Stimulated activated CD8-positive, alpha-beta memory T cell treated with anti-CD3 and anti-CD28 coated beads, Interleukin-15, amount 100 ng/mL, for 48 hours (primary cell): ENCODE measurements at regions not wholly inside any gene's neighbourhood (a gene's known extent, or its start where the extent isn't known, plus 50 kb on each side); places are given as distances from the start of the nearest gene placed in this dataset.
"Not testable (repeated sequence)": the region's sequence is repeated elsewhere in the genome, so short reads cannot be mapped to it uniquely, and the experiment has no call there.

Experiments
- DNase-seq, 2 donors: peaks; one replicate each; pipeline ENCODE4 v3.0.0-alpha.2; 2020; ENCODE audit warnings: low read depth in 2 of 2

- no peak for DNase-seq
These were observed 206.8 kb downstream of the KLF6 start for GRCh38 chr10:3578159-3578558.

- no peak for DNase-seq
These were observed 210.6 kb downstream of the KLF6 start for GRCh38 chr10:3574451-3574850.

- no peak for DNase-seq
These were observed 211.5 kb downstream of the KLF6 start for GRCh38 chr10:3573498-3573897.

DNA sequence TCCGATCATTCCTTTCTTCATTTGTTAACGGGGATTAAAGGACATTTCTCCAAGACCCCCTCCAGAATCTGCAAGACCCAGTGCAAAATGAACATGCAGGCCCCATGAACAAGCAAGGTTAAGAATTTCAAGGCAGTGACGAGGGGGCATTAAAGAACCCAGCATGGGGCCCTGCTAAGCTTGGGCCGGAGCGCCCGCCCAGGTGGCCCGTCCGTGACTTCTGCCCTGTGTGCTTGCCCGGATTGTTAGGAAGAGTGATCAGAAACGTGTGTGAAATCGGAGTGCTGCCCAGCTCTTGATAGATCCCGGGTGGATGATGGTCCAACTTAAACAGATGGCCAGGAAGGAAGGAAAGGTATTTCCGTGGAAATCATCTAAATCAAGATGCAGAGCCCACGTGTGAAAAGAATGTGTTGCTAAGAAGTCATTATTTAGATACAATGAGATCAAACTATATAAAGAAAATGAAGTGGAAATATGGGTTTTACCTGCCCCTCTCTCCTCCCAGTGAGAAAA lies 213.6 kb downstream of the KLF6 start:
- DNase-seq = no peak

DNA sequence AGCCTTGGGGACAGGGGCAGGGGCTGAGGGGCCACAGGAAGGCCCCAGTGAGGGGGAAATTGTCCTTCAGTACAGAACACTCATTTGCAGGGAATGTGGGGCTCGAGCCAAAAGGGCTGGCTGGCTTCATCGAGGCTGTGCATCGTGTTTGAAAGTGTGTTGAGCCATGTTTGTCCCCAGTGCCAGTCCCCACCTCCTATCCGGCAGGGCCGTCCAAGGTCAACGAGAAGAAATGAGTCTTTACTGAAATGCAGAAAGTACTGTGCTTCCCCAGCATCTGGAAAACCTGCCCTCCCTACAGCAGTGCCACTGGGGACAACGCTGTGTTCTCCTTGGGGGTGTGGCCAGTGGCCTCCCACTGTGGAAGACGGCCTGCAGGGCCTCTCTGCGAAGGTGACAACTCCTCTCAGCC lies 214.1 kb downstream of the KLF6 start:
- no peak for DNase-seq

DNA sequence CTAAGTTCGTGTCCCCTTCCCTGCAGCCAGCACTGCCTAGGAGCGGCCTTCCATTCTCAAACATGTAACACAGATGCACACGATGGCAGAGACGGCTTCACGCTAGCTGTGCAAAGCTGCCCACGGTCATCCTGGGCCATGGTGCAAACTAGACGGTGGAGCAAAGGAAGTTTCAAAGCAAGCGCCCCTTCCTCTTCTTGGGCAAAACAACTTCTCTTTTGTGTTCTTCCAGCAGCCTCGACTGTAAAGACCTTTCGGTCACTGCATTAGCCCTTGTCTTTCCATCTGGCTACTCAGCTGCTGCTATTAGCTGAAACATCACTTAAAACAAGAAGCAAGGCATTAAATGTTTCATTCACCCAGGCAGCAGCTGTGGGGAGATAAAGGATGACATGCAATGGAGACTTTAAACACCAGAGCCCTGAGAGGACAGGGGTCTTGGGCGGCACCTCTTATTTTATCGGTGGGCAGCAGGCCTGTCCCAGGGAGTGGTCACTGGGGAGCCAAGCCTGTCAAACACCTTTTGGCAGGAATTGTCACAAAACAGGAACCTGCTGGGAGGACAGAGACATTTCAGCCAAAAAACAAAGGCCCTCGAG lies 214.8 kb downstream of the KLF6 start:
- no peak for DNase-seq

- no peak for DNase-seq
These were observed 216.0 kb downstream of the KLF6 start for GRCh38 chr10:3568983-3569382.

DNA sequence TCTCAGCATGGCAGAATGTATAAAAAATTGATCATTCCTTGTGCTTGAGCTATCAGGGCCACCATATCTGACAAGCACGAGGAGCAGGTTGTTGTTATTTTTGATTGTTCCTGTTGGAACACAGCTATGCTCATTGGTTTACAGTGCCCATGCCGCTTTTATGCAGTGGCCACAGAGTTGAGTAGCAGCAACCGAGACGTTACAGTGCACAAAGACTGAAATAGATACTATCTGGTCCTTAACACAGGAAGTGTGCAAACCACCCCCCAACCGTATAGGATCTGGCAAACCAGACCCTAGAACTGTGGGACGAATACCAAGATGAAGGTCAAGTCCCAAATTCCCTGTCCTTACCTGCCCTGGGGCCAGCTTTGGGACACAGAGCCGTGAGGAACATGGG lies 216.6 kb downstream of the KLF6 start:
- DNase-seq = no peak

- DNase-seq = no peak
These were observed 217.6 kb downstream of the KLF6 start for GRCh38 chr10:3567291-3567963.

DNA sequence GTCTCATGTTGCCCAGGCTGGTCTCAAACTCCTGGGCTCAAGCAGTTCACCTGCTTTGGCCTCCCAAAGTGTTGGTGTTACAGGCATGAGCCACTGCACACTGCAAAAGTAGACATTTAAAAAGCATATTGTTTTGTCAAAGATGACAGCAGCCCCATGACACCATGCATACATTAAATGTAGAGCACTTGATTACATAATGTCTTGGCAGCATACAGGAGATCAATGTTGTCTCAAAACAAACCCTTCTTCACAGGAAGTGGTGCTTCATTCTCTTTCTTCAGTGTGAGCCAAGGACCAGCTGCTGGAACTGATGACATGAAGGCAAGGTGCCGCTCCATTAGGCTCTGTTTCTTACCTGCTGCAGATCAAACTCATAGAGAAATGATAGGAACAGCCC lies 218.4 kb downstream of the KLF6 start:
- DNase-seq = no peak

DNA sequence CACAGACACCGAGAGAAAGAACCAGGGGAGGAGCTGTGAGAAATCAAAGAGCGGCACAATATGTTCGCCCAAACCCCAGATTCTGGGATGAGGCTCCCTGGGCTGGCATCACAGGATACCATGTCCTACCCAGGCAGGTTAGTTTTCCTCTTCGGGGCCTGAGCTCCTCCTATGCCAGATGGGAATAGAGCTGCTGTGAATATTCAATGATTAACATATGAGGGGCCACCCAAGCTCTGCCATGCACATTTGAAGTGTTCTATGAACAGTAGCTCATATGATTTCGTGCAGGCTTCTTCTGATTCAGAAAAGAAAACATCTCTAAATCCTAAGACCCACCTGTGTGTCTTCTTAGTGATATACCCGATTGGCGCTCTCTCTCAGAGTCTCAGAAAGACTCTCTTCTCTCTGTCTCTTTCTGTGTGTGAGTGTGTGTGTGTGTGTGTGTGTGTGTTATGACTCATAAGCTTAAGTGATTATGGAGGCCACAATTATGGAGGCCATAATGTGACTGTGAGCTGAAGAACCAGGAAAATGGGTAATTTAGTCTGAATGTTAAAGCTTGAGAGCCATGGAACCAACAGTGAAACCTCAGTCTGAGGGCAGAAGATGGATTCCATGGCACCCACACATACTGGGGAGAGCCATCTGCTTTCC lies 220.5 kb downstream of the KLF6 start:
- DNase-seq = no peak

GRCh38 chr10:3563298-3563697 lies 221.7 kb downstream of the KLF6 start:
- peak; percentile 44 to 51 for DNase-seq

DNA sequence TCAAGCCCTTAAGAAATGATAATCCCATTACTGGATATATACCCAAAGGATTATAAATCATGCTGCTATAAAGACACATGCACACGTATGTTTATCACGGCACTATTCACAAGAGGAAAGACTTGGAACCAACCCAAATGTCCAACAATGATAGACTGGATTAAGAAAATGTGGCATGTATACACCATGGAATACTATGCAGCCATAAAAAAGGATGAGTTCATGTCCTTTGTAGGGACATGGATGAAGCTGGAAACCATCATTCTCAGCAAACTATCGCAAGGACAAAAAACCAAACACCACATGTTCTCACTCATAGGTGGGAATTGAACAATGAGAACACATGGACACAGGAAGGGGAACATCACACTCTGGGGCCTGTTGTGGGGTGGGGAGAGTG lies 224.4 kb downstream of the KLF6 start:
- not testable (repeated sequence) for DNase-seq

GRCh38 chr10:3559527-3559926 lies 225.5 kb downstream of the KLF6 start:
- no peak for DNase-seq

DNA sequence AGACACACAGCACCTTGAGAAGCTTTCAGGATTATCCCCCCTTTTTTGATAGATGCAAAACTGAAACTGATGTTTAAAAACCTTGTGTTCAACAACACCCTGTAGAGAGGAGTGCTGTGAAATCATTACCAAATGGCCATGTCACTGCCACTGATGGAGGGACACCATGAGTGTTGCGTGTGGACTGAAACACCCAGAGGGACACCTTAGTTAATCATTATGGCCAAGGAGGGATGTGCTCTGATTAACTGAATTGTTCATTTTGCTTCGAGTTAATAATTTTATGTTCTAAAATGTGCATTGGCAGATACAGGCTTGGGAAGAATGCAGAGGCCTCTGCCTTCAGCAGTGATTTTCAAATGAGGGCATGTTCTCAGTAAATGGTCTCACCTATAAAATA lies 226.0 kb downstream of the KLF6 start:
- no peak for DNase-seq

- DNase-seq = not testable (repeated sequence)
These were observed 228.6 kb downstream of the KLF6 start for GRCh38 chr10:3556191-3557017.

DNA sequence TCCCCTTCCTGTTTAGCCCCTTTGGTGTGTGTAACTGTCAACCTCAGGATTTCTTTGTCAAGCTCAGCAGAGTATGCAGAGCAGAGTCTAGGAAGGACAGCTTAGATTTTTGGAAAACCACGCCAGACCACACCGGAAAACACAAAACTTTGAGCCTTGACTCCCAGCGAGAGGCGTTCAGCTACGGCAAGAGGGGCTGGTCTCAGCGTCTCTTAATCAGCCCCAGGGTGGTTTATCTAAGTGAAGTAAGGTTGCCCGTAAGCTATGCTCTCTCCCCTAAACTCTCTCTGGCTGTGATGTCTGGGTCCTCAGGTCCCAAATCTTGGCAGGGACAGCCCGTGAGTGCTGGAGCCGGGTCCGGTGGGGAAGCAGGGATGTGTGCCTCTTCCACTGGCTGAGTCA lies 230.9 kb downstream of the KLF6 start:
- no peak for DNase-seq

- no peak for DNase-seq
These were observed 232.7 kb downstream of the KLF6 start for GRCh38 chr10:3552281-3552680.

DNA sequence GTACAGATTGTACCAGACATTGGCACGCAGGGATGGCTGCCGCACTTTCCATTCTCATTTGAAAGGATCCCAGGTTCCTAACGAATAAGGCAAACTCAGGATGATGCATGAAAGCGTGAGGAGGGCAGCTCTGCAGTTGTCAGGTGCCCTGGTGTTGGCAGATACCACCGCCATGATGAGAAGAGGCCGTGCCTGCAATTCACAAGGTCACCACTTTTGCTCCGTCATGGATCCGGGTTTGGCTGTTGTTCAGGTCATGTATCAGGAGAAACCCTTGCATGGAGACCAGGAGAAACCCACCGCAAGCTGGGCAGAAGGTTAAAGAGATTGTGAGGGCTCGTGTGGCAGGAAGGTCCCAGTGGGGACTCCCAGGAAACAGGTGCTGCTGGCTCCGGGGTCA lies 233.2 kb downstream of the KLF6 start:
- no peak for DNase-seq

DNA sequence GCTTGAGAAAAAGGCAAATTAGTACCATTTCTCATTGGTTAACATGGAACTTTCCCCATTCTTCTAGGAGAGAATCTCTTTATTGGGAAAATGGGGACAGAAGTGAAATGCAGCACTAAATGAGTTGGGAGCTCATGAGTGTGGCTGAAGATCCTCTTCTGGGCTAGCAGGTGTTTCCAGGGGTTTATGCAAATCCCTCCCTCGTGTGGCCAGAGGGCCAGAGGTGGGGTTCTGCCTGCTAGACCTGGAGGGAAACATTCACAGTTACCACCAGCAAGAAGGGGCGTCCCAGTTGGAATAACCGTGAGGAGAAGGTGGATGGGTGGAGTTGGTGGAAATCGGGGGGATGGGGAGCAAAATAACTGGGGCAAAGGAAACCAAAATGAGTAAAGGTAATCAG lies 235.9 kb downstream of the KLF6 start:
- DNase-seq = no peak

DNA sequence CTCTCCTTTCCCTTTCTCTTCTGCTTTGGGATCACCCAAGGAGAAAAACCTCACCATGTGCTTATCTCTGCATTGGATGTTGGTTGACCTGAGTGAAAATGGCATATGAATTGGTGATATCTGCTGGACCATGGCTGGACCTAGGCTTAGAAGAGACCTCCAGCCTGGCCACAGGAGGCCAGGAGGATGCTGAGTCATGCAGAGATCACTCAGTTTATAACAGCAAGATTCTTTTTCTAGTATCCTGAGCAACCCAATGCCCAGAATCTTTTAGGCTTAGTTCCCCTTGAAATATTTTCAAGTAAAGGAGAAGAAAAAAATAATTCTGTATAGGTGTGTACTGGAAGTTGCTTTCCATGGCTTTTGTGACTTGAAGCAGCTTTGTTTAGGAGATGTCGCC lies 236.3 kb downstream of the KLF6 start:
- DNase-seq = no peak

- DNase-seq = no peak
These were observed 236.9 kb downstream of the KLF6 start for GRCh38 chr10:3548076-3548475.
